ENCODE measurements at regions not wholly inside any gene's neighbourhood (a gene's known extent, or its start where the extent isn't known, plus 50 kb on each side); places are given as distances from the start of the nearest gene placed in this dataset.

DNA sequence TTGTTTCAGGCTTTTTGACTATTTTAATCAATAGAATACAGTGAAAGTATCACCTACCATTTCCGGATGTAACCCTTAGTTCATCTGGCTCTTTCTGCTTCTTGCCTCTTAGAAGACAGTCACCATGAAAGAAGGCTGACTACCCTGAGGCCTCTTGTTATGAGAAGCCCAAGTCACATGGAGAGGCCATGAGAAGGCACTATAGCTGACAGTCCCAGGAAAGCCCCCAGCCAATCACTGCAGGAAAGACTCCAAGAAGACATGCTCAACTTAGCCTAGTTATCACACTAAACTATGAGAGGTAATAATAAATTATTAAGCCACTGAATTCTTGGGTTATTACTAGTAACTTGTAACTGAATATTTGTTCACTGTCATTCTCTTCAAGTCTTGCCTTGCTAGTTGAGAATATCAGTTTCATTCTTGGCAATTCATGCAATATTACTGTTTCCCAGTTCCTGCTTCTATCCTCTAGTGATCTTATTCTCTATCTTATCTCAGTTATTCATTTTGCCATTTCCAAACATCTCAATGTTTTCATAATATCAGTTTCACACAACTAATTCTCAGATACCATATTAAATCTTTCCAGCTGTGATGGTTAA lies 57.1 kb upstream of the GUCY1A1 start:
- CTCF ChIA-PET, result no interaction called here

DNA sequence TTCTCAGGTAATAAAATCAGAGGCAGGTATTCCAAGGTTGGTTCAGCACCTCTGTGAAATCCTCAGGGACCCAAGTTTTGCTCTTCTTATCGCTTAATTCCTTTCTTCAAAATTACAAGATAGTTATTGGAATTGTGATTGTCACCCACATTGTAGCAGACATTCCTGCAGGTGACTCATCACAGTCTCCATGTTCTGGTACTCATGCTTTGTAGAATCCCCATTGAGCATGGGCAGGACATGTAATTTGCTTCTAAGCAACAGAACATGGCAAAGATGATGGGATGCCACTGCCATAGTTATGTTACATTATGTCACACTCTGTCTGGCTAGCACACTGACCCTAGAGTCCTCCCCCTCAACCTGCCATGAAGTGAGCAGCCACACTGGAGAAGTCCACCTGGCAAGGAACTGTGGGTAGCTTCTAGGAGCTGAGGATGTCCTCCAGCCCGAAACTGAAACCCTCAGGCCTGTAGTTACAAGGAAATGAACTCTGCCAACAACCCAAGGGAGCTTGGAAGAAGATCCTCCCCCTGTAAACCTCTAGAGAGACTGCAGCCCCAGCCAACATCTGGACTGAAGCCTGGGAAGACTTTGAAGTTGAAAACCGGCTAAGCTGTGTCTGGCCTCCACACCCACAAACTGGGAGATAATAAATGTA lies 58.3 kb upstream of the GUCY1A1 start:
- H3K4me3 ChIP-seq (ENCODE audit: low read depth, low read length), result no peak overlapping the region
- CTCF ChIA-PET, result no interaction called here
- DNase-seq (ENCODE audit: low read depth, low spot score), result no peak
- no peak for TF ChIP-seq CTCF (IDR thresholded peaks at IDR 0.05; ENCODE audit: insufficient read depth, low read length, missing control alignments)
- POLR2A ChIA-PET, result no interaction called here

More for the DNA sequence above, 57.1 kb upstream of the GUCY1A1 start:
- no peak for TF ChIP-seq CTCF (IDR thresholded peaks at IDR 0.05; ENCODE audit: insufficient read depth, low read length, missing control alignments)
- DNase-seq (ENCODE audit: low read depth, low spot score), result no peak
- H3K4me3 ChIP-seq (ENCODE audit: low read depth, low read length), result no peak overlapping the region
- POLR2A ChIA-PET, result no interaction called here

DNA sequence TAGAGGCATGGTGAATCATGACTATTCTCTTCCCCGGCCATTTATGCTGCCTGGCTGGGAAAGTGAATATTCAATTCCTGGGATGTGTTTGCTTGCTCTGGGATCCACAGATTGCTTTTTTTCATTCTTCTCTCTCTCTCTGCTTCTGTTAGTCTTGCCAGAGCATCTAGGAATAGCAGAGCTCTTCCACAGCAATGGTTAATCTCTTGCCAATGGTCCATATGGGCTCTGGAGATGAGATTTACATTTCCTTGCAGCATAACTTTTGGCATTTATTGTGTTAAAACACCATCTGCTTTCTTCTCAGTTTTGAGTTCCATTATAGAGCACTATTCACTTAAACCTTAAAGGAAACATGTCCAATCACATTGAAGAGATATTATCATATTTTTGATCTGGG lies 59.2 kb upstream of the GUCY1A1 start:
- no peak overlapping the region for H3K4me3 ChIP-seq (ENCODE audit: low read depth, low read length)
- POLR2A ChIA-PET, result no interaction called here
- DNase-seq (ENCODE audit: low read depth, low spot score), result no peak
- no peak for TF ChIP-seq CTCF (IDR thresholded peaks at IDR 0.05; ENCODE audit: insufficient read depth, low read length, missing control alignments)
- CTCF ChIA-PET, result no interaction called here

DNA sequence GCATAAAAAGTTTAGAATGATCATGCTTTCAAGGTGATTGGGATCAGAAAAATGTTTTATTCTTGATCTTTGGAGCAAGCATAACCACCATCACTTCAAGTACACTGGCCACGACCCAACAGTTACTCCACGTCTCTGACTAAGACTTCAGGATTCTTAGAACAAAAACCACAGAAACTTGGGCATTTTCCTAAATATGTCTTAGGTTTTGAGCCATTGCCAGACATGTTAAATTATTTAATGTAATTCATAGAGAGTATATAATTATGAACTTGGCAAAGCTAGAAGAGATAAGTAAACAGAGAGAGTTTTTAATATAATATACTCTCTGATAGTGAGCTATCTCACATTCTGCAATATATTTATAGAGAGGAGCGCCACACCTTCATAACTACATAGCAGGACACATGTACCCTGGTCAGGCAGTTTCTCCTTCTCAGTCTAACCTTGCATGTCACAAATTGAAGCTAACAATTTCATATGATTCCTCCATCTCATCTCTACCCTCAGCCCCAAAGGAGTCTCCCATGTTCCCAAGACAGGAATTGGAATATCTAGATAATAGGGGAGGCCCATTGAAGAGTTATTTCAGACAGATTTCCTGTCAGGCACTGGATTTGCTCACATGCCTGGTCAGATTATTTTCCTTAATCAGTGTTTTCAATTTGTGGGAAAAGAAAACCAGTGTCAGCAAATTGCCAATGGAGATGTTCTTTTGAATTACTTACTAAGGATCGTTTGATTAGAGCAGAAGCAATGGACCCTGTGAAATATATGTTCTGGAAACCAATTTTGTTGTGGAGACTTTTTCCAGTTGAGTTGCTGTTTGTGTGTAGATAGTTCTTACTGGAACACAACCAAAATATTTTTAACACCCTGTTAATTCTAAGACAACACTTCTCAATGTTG lies 61.7 kb upstream of the GUCY1A1 start:
- H3K4me3 ChIP-seq (ENCODE audit: low read depth, low read length), result no peak overlapping the region
- ChIA-PET CTCF (no interaction called here), POLR2A (no interaction called here)
- TF ChIP-seq CTCF (IDR thresholded peaks at IDR 0.05; ENCODE audit: insufficient read depth, low read length, missing control alignments), result no peak
- no peak for DNase-seq (ENCODE audit: low read depth, low spot score)

DNA sequence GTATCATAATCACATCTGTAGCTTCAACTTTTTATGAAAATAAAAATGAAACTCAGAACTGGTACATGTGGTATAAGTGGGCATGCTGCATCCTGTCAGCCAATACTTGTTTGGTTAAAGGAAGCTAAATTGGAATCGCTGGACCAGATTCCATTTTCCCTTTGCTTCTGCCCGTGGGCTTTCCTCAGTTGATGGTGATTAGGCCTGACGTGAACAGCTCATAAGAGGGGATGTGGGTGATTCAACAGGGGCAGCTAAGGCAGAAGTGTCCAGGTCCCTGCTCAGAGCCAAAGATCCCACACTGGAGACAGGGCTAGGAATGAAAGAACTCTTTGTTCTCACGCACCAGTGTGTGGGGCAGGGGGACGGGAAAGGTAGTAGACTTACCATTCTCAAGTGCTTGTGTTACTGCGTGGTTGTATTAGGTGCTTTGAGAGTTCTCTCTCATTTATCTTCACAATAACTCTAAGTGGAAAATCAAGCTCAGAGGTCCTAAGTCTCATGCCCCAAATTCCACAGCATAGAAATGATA lies 63.2 kb upstream of the GUCY1A1 start:
- no peak for DNase-seq (ENCODE audit: low read depth, low spot score)
- TF ChIP-seq CTCF (IDR thresholded peaks at IDR 0.05; ENCODE audit: insufficient read depth, low read length, missing control alignments), result no peak
- ChIA-PET POLR2A (no interaction called here), CTCF (no interaction called here)
- H3K4me3 ChIP-seq (ENCODE audit: low read depth, low read length), result no peak overlapping the region
